ENCODE measurements at regions not wholly inside any gene's neighbourhood (a gene's known extent, or its start where the extent isn't known, plus 50 kb on each side); places are given as distances from the start of the nearest gene placed in this dataset.

DNA sequence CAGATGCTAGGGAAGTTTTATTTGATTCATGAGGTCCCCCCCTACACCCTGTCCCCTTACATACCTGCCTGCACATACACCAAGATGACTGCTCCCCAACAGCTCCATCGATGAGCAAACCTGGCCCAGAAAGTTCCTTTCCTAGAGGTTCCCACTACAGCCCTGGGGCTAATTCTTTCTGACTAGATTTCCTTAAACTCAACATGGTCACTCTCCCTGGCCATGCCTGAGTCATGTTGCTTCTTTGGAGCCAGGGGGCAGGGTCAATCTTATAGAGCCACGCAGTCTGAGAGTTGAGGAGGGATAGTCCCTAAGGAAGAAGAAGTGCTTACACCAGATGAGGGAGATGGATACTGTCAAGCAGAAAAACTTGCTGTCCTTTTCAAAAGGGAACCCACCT lies 67.7 kb upstream of the GLI2 start:
- Histone ChIP-seq H3K4me2 (ENCODE audit: low read length) (no peak overlapping the region), H3K79me1 (ENCODE audit: low read length) (no peaks in the 10 kb centered on the region), H3K4me3 (ENCODE audit: low read depth, low read length) (no peak overlapping the region), H3K4ac (ENCODE audit: low read depth, low read length) (no peak overlapping the region), H2BK120ac (ENCODE audit: insufficient read depth, low read length, poor library complexity) (no peak overlapping the region), H3K18ac (ENCODE audit: low read length) (no peak overlapping the region), H3K9me3 (ENCODE audit: insufficient read depth, low read depth, low read length) (peaks cover 1% of the 10 kb centered on the region), H3K23ac (ENCODE audit: low read length) (no peak overlapping the region), H4K91ac (ENCODE audit: low read depth, low read length) (no peak overlapping the region), H2AFZ (ENCODE audit: insufficient read depth, low read length, poor library complexity) (no peak overlapping the region), H3K9ac (ENCODE audit: low read length) (no peak overlapping the region), H3K27ac (ENCODE audit: low read depth, low read length) (no peak overlapping the region), H4K12ac (ENCODE audit: low read depth, low read length) (no peak overlapping the region), H4K8ac (ENCODE audit: low read depth, low read length) (no peak overlapping the region), H3K14ac (ENCODE audit: low read length) (no peak overlapping the region), H2BK5ac (ENCODE audit: low read depth, low read length, poor library complexity) (no peak overlapping the region), H3K36me3 (ENCODE audit: control insufficient read depth in 1 of 2, insufficient read depth in 2 of 2, low read length in 2 of 2) (no peaks in the 10 kb centered on the region), H3K27me3 (ENCODE audit: insufficient read depth, low read length) (no peaks in the 10 kb centered on the region), H2AK5ac (ENCODE audit: low read length) (no peak overlapping the region), H3K79me2 (ENCODE audit: control insufficient read depth, insufficient read depth, low read length, poor library complexity) (no peaks in the 10 kb centered on the region), H2BK12ac (ENCODE audit: low read length) (no peak overlapping the region), H3K4me1 (ENCODE audit: control insufficient read depth in 1 of 2, insufficient read depth in 2 of 2, low read length in 2 of 2) (no peaks in the 10 kb centered on the region)
- no CpG with 5 or more reads among the region's 2 CpGs for WGBS (ENCODE audit: extremely low coverage, insufficient coverage, insufficient read length)
- peak in 1 of 2 donors; percentile 60 for DNase-seq

DNA sequence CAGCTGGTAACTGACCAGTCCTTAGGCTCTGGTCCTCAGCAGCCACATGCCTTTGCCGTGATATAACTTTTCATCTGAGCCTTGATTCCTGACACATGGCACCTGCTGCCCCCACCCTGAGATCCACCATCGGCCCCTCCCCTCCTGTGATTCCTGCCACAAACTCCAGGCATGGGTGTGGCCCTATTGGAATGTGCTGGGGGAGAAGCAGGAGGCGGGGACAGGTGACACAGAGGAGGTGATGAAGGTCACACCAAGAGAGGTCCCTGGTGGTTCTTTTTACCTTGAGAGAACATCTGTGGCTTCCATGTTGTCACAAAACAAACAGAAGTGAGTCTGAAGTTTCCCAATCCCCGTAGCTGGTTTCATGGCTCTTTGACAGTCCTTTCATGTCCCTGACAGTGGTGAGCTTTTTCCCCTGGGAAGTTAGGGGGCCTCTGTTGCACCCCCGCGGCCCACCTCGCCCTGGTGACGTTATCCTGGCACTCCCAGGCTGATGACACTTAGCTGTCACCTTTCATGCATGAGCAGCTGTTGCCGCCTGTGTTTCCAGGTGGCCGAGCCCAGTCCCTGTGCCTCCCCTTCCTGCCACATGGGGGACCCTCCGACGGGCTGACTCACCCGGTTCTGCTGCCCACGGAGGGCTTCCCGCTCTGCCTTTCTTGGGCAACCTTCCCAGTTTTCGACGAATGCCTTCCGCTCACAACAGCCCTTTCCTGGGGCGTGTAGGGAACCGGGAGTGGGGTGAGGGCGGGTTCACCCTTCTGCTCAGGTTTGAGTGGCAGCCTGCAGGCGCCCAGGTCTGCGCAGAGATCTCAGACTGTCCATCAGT lies 66.3 kb upstream of the GLI2 start:
- H3K4me2 ChIP-seq (ENCODE audit: low read length): no peak overlapping the region
- no peaks in the 10 kb centered on the region for H3K79me2 ChIP-seq (ENCODE audit: control insufficient read depth, insufficient read depth, low read length, poor library complexity)
- peaks cover 1% of the 10 kb centered on the region for H3K9me3 ChIP-seq (ENCODE audit: insufficient read depth, low read depth, low read length)
- WGBS (ENCODE audit: extremely low coverage, insufficient coverage, insufficient read length): no CpG with 5 or more reads among the region's 23 CpGs
- H3K27me3 ChIP-seq (ENCODE audit: insufficient read depth, low read length): no peaks in the 10 kb centered on the region
- H3K4me1 ChIP-seq (ENCODE audit: control insufficient read depth in 1 of 2, insufficient read depth in 2 of 2, low read length in 2 of 2): no peaks in the 10 kb centered on the region
- no peak overlapping the region for H2BK5ac ChIP-seq (ENCODE audit: low read depth, low read length, poor library complexity)
- no peak overlapping the region for H4K8ac ChIP-seq (ENCODE audit: low read depth, low read length)
- no peak overlapping the region for H2AK5ac ChIP-seq (ENCODE audit: low read length)
- no peak overlapping the region for H3K14ac ChIP-seq (ENCODE audit: low read length)
- H3K27ac ChIP-seq (ENCODE audit: low read depth, low read length): no peak overlapping the region
- H2BK12ac ChIP-seq (ENCODE audit: low read length): no peak overlapping the region
- no peak overlapping the region for H3K4me3 ChIP-seq (ENCODE audit: low read depth, low read length)
- no peak for DNase-seq
- H2AFZ ChIP-seq (ENCODE audit: insufficient read depth, low read length, poor library complexity): no peak overlapping the region
- H4K91ac ChIP-seq (ENCODE audit: low read depth, low read length): no peak overlapping the region
- H3K9ac ChIP-seq (ENCODE audit: low read length): no peak overlapping the region
- no peak overlapping the region for H3K23ac ChIP-seq (ENCODE audit: low read length)
- no peak overlapping the region for H2BK120ac ChIP-seq (ENCODE audit: insufficient read depth, low read length, poor library complexity)
- H3K36me3 ChIP-seq (ENCODE audit: control insufficient read depth in 1 of 2, insufficient read depth in 2 of 2, low read length in 2 of 2): no peaks in the 10 kb centered on the region
- H3K79me1 ChIP-seq (ENCODE audit: low read length): no peaks in the 10 kb centered on the region
- H3K18ac ChIP-seq (ENCODE audit: low read length): no peak overlapping the region
- no peak overlapping the region for H3K4ac ChIP-seq (ENCODE audit: low read depth, low read length)
- no peak overlapping the region for H4K12ac ChIP-seq (ENCODE audit: low read depth, low read length)

- H2AK5ac ChIP-seq (ENCODE audit: low read length): no peak overlapping the region
- DNase-seq: no peak
- no peaks in the 10 kb centered on the region for H3K27me3 ChIP-seq (ENCODE audit: insufficient read depth, low read length)
- H3K4me1 ChIP-seq (ENCODE audit: control insufficient read depth in 1 of 2, insufficient read depth in 2 of 2, low read length in 2 of 2): no peaks in the 10 kb centered on the region
- no peak overlapping the region for H3K23ac ChIP-seq (ENCODE audit: low read length)
- no peak overlapping the region for H3K4me2 ChIP-seq (ENCODE audit: low read length)
- H2BK12ac ChIP-seq (ENCODE audit: low read length): no peak overlapping the region
- no CpG with 5 or more reads among the region's 12 CpGs for WGBS (ENCODE audit: extremely low coverage, insufficient coverage, insufficient read length)
- no peaks in the 10 kb centered on the region for H3K36me3 ChIP-seq (ENCODE audit: control insufficient read depth in 1 of 2, insufficient read depth in 2 of 2, low read length in 2 of 2)
- no peak overlapping the region for H3K4ac ChIP-seq (ENCODE audit: low read depth, low read length)
- H3K18ac ChIP-seq (ENCODE audit: low read length): no peak overlapping the region
- H3K14ac ChIP-seq (ENCODE audit: low read length): no peak overlapping the region
- no peak overlapping the region for H2AFZ ChIP-seq (ENCODE audit: insufficient read depth, low read length, poor library complexity)
- H4K8ac ChIP-seq (ENCODE audit: low read depth, low read length): no peak overlapping the region
- peaks cover 1% of the 10 kb centered on the region for H3K9me3 ChIP-seq (ENCODE audit: insufficient read depth, low read depth, low read length)
- H2BK5ac ChIP-seq (ENCODE audit: low read depth, low read length, poor library complexity): no peak overlapping the region
- H3K4me3 ChIP-seq (ENCODE audit: low read depth, low read length): no peak overlapping the region
- no peak overlapping the region for H3K27ac ChIP-seq (ENCODE audit: low read depth, low read length)
- no peaks in the 10 kb centered on the region for H3K79me1 ChIP-seq (ENCODE audit: low read length)
- no peak overlapping the region for H3K9ac ChIP-seq (ENCODE audit: low read length)
- H3K79me2 ChIP-seq (ENCODE audit: control insufficient read depth, insufficient read depth, low read length, poor library complexity): no peaks in the 10 kb centered on the region
- no peak overlapping the region for H4K12ac ChIP-seq (ENCODE audit: low read depth, low read length)
- H4K91ac ChIP-seq (ENCODE audit: low read depth, low read length): no peak overlapping the region
- no peak overlapping the region for H2BK120ac ChIP-seq (ENCODE audit: insufficient read depth, low read length, poor library complexity)
Measured at GRCh38 chr2:120669971-120670370, 65.7 kb upstream of the GLI2 start.

DNA sequence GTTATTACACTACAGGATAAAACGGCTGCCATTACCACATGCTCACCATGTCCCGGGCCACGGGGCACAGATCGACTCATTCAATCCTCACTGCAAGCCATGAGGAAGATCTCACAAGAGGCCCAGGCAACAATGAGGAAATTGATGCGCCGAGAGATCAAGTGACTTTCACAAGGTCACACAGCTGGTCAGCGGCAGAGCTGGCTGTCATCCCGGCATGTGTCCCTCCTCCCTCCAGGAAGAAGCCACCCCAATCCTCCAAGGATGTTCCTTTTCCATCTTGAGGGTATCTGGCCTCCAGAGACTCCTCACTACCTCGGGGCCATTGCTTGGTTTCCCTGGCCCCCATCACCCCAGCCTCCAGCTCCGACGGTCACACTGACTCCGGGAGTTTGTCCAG lies 65.3 kb upstream of the GLI2 start:
- Histone ChIP-seq H3K27me3 (ENCODE audit: insufficient read depth, low read length) (no peaks in the 10 kb centered on the region), H3K9ac (ENCODE audit: low read length) (no peak overlapping the region), H4K12ac (ENCODE audit: low read depth, low read length) (no peak overlapping the region), H3K4me3 (ENCODE audit: low read depth, low read length) (no peak overlapping the region), H2AFZ (ENCODE audit: insufficient read depth, low read length, poor library complexity) (no peak overlapping the region), H3K4me2 (ENCODE audit: low read length) (no peak overlapping the region), H3K4me1 (ENCODE audit: control insufficient read depth in 1 of 2, insufficient read depth in 2 of 2, low read length in 2 of 2) (no peaks in the 10 kb centered on the region), H2BK5ac (ENCODE audit: low read depth, low read length, poor library complexity) (no peak overlapping the region), H3K18ac (ENCODE audit: low read length) (no peak overlapping the region), H3K9me3 (ENCODE audit: insufficient read depth, low read depth, low read length) (peaks cover 1% of the 10 kb centered on the region), H3K27ac (ENCODE audit: low read depth, low read length) (no peak overlapping the region), H3K23ac (ENCODE audit: low read length) (no peak overlapping the region), H2AK5ac (ENCODE audit: low read length) (no peak overlapping the region), H3K79me1 (ENCODE audit: low read length) (no peaks in the 10 kb centered on the region), H3K79me2 (ENCODE audit: control insufficient read depth, insufficient read depth, low read length, poor library complexity) (no peaks in the 10 kb centered on the region), H3K36me3 (ENCODE audit: control insufficient read depth in 1 of 2, insufficient read depth in 2 of 2, low read length in 2 of 2) (no peaks in the 10 kb centered on the region), H4K91ac (ENCODE audit: low read depth, low read length) (no peak overlapping the region), H3K14ac (ENCODE audit: low read length) (no peak overlapping the region), H3K4ac (ENCODE audit: low read depth, low read length) (no peak overlapping the region), H4K8ac (ENCODE audit: low read depth, low read length) (no peak overlapping the region), H2BK120ac (ENCODE audit: insufficient read depth, low read length, poor library complexity) (no peak overlapping the region), H2BK12ac (ENCODE audit: low read length) (no peak overlapping the region)
- no peak for DNase-seq
- no CpG with 5 or more reads among the region's 12 CpGs for WGBS (ENCODE audit: extremely low coverage, insufficient coverage, insufficient read length)

All from trophoblast cell (in vitro differentiated cells and primary cell).